K562 (cell line): ENCODE measurements at regions not wholly inside any gene's neighbourhood (a gene's known extent, or its start where the extent isn't known, plus 50 kb on each side); places are given as distances from the start of the nearest gene placed in this dataset.

Source experiments
- ZBTB40 ChIP-seq, 2 experiments: fragments of 450-650 bp in 1 of 2; sonication (generic) in 1 of 2; formaldehyde crosslinking in 1 of 2; IDR thresholded peaks; 2 replicates each; pipeline versions ENCODE4 v1.7.1 to v1.9.0; 2016 to 2022; ENCODE audit warnings: inconsistent platforms in 1 of 2, mild to moderate bottlenecking in 1 of 2, missing genetic modification reagents in 1 of 2

DNA sequence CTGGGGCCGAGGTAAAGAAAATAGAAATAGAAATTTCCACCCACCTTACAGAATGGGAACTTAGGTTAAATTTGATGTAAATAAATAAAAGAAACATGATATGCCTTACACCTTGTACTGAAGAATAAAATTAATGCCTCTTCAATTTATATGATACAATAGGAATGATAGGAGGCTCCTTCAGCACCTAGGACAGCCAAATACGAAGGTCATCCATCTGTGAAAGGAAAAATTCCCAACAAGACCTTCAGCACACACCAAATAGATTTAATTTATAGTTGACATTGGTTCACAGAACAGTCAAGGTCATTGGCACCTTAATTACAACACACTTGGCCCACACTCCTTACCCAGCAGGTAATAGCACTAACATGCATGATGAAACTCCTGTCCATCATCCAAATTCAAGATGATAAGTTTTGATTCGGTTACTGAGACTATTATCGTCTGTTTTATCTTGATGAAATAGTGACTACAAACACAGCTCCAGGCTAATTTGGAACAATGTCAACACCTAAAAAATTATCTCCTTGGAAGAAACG is 250.9 kb downstream of the SNX13 start (continued):
- TF ChIP-seq ZBTB40 (IDR thresholded peaks at IDR 0.05), result no peak
- TF ChIP-seq ZBTB40 (CRISPR knock-in tag; IDR thresholded peaks at IDR 0.05), result no peak
- TF ChIP-seq, all 486 proteins: peak for 1
